ENCODE measurements at regions not wholly inside any gene's neighbourhood (a gene's known extent, or its start where the extent isn't known, plus 50 kb on each side); places are given as distances from the start of the nearest gene placed in this dataset.
"Not testable (repeated sequence)": the region's sequence is repeated elsewhere in the genome, so short reads cannot be mapped to it uniquely, and the experiment has no call there.

GRCh38 chr7:101743241-101743994, 74.0 kb upstream of the CUX1 start:
- DNase-seq (ENCODE audit: low spot score) = peak; percentile 42

- DNase-seq (ENCODE audit: low spot score) = no peak
Measured at GRCh38 chr7:101743995-101744360, 73.4 kb upstream of the CUX1 start.

- no peak for DNase-seq (ENCODE audit: low spot score)
Measured at GRCh38 chr7:101744588-101744987, 72.8 kb upstream of the CUX1 start.

- no peak for DNase-seq (ENCODE audit: low spot score)
Measured at GRCh38 chr7:101746314-101746713, 71.1 kb upstream of the CUX1 start.

- DNase-seq (ENCODE audit: low spot score) = no peak
Measured at GRCh38 chr7:101747053-101747878, 70.2 kb upstream of the CUX1 start.

- no peak for DNase-seq (ENCODE audit: low spot score)
Measured at GRCh38 chr7:101747879-101748345, 69.5 kb upstream of the CUX1 start.

- no peak for DNase-seq (ENCODE audit: low spot score)
Measured at GRCh38 chr7:101749891-101750290, 67.5 kb upstream of the CUX1 start.

GRCh38 chr7:101753316-101753715, 64.1 kb upstream of the CUX1 start:
- DNase-seq (ENCODE audit: low spot score) = no peak

GRCh38 chr7:101754424-101755159, 62.8 kb upstream of the CUX1 start:
- DNase-seq (ENCODE audit: low spot score) = peak; percentile 63

GRCh38 chr7:101757879-101758278, 59.5 kb upstream of the CUX1 start:
- DNase-seq (ENCODE audit: low spot score) = no peak

GRCh38 chr7:101758519-101758918, 58.9 kb upstream of the CUX1 start:
- DNase-seq (ENCODE audit: low spot score) = not testable (repeated sequence)

GRCh38 chr7:101764221-101764620, 53.2 kb upstream of the CUX1 start:
- no peak for DNase-seq (ENCODE audit: low spot score)

- DNase-seq (ENCODE audit: low spot score) = no peak
Measured at GRCh38 chr7:101767544-101767943, 49.9 kb upstream of the CUX1 start.

Measured in H4 (cell line).